Epidermal melanocyte (primary cell): ENCODE measurements at regions not wholly inside any gene's neighbourhood (a gene's known extent, or its start where the extent isn't known, plus 50 kb on each side); places are given as distances from the start of the nearest gene placed in this dataset.

Experiments used
- DNase-seq: peaks from one replicate; pipeline ENCODE4 v3.0.0; 2011; ENCODE audit warnings: low spot score; ENCODE audit not compliant: insufficient read length

GRCh38 chr12:98260276-98260675 is 255.1 kb upstream of the TMPO start:
- no peak for DNase-seq

- DNase-seq, result no peak
Measured at GRCh38 chr12:98262902-98263301, 252.5 kb upstream of the TMPO start.

GRCh38 chr12:98274430-98275130 is 240.8 kb upstream of the TMPO start:
- no peak for DNase-seq

DNA sequence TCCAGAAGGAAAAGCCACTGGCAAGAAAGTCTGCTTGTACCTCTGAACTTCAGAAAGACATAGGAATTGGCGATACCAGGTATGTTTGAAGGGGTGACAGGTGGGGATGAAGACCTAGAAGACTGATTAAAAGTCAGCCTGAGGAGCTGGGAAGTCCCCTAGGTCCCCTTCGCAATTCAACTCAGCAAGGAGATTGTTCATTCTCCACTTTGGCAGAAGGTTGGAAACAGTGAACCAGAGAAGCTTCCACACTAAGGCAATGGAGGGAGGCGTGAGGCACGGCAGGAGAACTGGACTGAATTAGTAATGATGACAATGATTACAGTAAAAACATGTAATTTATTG is 240.3 kb upstream of the TMPO start:
- DNase-seq, result no peak

DNA sequence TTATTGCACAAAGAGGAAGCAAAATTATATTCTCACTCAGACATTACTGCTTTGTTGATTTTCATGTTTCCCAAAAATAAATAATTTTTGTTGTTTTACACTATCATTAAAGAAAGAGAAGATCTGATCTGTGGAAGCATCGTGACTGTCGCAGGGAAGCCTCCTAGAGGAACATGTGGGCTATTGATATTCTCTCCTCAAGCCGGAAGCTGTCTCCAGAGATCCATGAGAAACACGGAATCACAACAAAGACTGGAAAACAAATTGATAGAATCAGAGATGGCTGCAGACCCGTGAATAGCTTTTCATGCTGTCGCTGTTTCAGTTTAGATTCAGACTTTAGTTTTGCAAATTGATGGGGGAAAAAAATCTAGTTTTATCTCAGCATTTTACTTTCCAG is 235.2 kb upstream of the TMPO start:
- DNase-seq, result no peak

DNA sequence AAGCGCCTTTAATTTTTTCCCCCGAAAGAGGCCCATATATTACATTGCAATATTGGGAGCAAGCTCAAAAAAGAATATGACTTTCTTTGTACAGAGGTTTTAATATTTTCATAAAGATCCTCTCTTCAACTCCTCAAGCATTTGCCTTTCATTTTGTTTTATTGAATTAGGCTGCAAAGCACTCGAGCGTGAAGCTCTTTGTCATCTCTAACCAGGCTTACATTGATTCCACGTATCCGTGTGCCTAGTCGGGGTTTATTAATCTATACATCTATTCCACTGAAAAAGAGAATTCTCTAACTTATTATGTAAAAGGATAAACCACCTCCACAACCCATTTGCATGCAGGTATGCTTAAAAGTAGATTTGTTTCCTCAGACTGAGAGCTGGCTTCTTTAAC is 234.8 kb upstream of the TMPO start:
- no peak for DNase-seq

DNA sequence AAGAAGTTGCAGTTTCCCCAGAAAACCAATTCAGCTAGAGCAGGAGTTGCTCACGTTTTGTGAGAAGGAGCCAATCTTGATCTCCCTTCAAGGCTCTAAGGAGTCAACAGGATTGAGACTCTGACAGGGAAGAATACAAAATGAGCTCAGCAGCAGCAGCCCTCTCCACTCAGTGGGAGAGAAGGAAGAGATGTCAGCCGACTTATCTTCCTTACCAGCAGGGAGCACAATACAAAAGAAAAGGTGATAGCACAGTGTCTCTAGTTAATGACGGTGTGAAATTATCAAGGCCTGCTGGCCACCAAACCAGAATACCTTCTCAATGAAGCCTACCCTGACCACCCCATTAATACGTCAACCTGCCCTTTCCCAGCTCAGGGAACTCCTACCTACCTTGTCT is 223.6 kb upstream of the TMPO start:
- DNase-seq, result no peak

DNA sequence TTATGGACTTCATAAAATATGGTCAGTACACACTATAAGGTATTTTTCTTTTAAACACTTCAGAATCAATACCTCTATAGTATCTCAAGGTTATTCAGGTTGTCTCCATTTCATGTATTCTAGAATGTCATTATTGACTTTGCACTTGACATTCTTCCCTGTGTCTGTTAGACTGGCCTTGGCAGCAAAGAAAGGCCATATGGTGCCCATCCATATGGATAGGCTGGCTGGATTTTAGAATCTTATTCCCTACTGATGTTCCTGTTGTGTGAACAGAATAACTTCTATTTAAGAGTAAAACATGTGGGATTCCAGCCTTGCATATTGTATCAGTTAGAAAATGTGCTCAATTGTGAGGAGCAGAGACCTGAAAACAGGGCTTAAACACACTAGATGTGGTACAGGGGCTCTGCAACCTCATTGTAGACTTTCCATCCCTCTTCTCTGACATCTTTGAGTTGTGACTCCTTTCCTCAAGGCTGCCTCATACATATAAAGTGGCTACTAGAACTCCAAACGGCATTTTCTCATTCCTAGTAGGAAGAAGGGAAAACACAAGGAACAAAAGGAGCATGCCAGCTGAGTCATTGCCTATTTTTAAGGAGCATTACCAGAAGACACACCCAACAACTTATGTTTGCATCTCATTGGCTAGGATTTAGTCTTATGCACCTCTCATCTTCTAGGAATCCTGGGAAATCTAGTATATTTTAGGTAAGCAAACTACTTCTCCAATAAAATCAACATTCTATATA is 221.2 kb upstream of the TMPO start:
- no peak for DNase-seq

DNA sequence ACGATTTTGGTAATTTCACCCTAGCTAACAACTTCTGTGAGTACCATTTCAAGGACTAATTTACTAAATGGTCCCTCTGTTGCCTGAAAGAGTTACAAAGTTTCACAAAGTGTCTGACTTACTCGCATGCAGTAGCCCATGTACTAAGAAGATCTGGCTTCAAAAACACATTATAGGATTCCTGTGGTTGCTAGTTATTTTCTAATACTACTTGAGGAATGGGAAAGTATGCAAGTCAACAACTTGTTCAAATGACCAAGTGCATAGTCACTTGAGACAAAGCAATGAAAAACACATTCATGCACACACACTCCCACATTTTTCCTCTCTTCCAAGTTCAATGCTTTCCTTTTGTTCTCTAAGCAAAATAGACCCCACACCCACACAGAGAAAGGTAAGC is 219.7 kb upstream of the TMPO start:
- DNase-seq, result no peak

DNA sequence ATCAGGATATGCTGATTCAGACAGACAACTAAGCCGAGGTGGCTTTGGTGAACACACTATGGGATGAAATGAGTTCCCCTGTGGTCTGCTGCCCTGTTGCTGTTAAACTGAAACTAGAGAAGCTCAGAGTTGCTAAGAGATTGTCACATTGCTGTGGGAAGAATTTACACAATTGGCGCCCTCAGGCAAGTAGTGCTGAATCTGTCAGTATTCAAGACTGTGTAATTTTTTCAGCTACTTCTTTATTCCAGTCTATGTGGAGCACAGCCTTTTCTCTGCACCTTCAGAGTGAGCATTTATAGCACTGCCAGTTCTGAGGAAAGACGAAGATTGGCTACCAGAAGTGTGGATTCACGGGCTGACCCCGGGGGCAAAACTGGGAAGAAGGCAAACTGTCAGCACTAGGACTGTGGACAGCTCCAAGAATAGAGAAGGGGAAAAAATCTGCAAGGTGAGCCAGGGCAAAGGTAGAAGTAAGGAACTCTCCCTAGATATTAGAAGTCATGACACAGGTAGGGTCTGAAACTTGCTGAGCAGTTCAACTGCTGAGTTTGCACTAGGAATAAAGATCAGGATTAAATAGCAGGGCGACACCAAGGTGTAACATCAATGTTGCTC is 218.8 kb upstream of the TMPO start:
- no peak for DNase-seq

DNA sequence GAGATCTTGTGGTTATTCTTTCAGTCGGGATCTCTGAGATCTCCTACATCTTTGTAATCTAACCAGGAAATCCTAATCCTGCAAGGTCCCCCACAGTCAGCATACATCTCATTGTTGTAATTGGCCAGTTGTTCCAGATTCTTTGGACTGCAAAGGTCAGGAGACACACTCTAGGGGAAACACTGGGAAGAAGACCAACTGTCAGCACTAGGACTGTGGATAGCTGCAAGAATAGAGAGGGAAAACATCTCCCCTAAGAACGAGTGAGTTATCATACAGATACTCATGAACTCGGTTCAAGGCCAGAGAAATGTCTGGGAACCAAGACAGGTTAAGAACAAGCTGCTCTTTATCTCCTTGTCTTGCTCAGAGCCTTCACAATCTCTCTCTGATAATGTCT is 217.9 kb upstream of the TMPO start:
- no peak for DNase-seq

DNA sequence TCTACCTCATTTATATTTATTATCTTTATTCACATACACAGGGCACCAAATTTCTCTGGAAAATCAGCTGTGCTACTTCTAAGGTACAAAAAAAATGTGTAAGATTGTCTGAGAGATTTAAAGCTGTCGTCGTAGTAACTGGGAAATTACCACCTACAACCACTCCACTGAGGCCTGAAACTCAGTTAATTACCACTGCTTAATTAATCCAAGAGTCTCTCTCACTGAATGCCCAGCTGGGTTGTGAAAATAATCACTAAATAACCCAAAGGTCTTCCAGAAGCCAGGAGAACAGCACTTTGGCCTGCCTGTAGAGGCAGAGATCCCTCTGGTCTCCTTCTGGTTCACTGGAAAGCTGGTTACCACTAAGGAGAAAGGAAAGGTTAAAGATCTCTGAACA is 207.2 kb upstream of the TMPO start:
- DNase-seq, result no peak

DNA sequence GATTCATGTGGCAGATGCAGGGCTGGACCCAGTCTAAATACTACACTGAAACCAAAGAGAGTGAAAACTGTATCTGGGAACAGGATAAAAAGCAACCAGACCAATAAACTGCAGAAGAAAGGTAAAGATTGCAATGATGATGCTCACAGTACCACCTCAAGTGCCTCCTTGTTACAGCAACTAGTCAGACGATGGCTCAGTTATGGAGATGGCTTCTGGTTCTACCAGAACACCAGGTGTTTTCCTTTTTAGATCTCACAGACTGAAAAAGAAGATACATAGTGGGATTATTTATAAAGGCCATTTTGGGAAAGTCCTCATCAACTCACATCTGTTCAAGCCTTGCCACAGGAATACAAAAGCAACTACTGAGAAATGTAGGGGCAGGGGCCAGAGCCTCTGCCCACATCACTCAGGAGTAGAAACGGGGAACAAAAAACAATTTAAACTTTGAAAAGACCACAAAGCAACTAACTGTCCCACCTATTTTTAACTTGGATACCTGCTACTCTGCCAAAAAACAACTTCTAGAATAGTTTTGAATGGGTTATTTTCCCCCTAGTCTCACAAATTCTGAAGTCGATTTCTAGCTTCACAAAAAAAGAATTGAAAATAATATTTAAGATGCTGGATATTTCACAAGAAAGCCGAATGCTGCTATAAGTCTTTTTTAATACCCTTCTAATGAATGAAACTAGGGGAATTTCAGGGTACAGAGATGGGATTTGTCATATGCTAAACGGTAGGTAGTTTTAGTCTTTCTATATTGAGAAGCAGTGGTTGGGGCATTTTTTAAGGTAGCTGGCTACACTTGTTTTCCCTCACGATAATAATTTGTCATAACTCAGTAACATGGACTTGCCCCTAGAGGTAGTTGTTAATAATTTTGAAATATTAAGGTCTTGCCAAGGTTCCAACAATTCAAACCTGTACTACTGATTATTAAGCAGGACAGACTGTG is 197.2 kb upstream of the TMPO start:
- no peak for DNase-seq

- DNase-seq, result no peak
Measured at GRCh38 chr12:98319716-98320425, 195.5 kb upstream of the TMPO start.

- no peak for DNase-seq
Measured at GRCh38 chr12:98325003-98325402, 190.4 kb upstream of the TMPO start.

- DNase-seq, result no peak
Measured at GRCh38 chr12:98328467-98328866, 186.9 kb upstream of the TMPO start.

GRCh38 chr12:98329589-98329988 is 185.8 kb upstream of the TMPO start:
- no peak for DNase-seq

DNA sequence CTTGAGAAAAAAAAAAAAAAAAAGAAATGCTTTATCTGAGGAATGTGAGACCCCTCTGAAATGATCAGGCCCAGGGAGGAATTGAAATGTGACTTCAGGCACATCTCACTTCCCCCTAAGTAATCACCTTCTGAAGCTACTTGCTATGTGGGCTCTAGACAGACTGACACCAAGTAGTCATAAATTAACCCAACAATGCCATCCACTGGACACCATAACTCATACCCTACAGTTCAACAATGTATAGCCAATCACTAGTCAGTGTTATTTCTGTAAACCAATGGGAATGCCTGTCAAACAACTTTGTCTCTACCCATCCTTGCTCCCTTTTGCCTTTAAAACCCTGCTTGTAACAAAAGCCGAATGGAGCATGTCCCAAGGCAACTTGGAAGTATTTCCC is 182.7 kb upstream of the TMPO start:
- no peak for DNase-seq

- no peak for DNase-seq
Measured at GRCh38 chr12:98334768-98335167, 180.6 kb upstream of the TMPO start.

DNA sequence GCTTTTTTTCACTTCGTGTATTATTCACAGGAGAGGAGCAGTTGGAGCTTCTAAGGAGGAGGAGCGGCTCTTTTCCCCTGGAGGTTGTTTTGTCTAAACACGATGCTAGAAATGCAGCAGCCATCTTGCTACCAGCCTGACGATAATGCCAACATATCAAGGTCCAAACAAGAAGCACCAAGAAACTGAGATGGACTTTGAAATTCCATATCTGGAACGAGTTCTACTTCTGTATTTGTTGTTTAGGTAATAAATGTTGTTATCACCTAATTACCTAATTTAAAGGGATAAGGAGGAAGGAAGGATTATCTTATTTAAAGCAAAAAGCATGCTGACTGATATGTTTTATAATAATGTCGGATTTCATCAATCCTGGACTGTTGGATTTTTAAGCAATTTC is 174.4 kb upstream of the TMPO start:
- DNase-seq, result no peak

- DNase-seq, result no peak
Measured at GRCh38 chr12:98341732-98342131, 173.7 kb upstream of the TMPO start.
